GM12875 (cell line): ENCODE measurements at regions not wholly inside any gene's neighbourhood (a gene's known extent, or its start where the extent isn't known, plus 50 kb on each side); places are given as distances from the start of the nearest gene placed in this dataset.

Experiments used
- H3K4me3 ChIP-seq: one replicate; pipeline ENCODE4 v1.5.1; 2011; ENCODE audit warnings: low read depth, low read length, control low read depth
- CTCF ChIP-seq: IDR thresholded peaks from 2 replicates; pipeline ENCODE4 v1.5.1; 2011; ENCODE audit warnings: low read depth, mild to moderate bottlenecking, control low read depth, inconsistent platforms, low read length, moderate library complexity, borderline replicate concordance; ENCODE audit not compliant: insufficient read depth

GRCh38 chr2:239601880-239602279 is 201.1 kb upstream of the HDAC4 start:
- no peak for TF ChIP-seq CTCF
- H3K4me3 ChIP-seq: no peak overlapping the region

- TF ChIP-seq CTCF: no peak
- H3K4me3 ChIP-seq: no peak overlapping the region
Observed at GRCh38 chr2:239601201-239601851, 200.5 kb upstream of the HDAC4 start.

- no peak for TF ChIP-seq CTCF
- no peak overlapping the region for H3K4me3 ChIP-seq
Observed at GRCh38 chr2:239600650-239601049, 199.8 kb upstream of the HDAC4 start.

- no peak for TF ChIP-seq CTCF
- H3K4me3 ChIP-seq: no peak overlapping the region
Observed at GRCh38 chr2:239600001-239600593, 199.3 kb upstream of the HDAC4 start.

- H3K4me3 ChIP-seq: no peak overlapping the region
- no peak for TF ChIP-seq CTCF
Observed at GRCh38 chr2:239599299-239599698, 198.5 kb upstream of the HDAC4 start.

- no peak overlapping the region for H3K4me3 ChIP-seq
- TF ChIP-seq CTCF: no peak
Observed at GRCh38 chr2:239598732-239599090, 197.9 kb upstream of the HDAC4 start.

GRCh38 chr2:239598011-239598731 is 197.4 kb upstream of the HDAC4 start:
- no peak overlapping the region for H3K4me3 ChIP-seq
- no peak for TF ChIP-seq CTCF
